ENCODE measurements at regions not wholly inside any gene's neighbourhood (a gene's known extent, or its start where the extent isn't known, plus 50 kb on each side); places are given as distances from the start of the nearest gene placed in this dataset.

DNA sequence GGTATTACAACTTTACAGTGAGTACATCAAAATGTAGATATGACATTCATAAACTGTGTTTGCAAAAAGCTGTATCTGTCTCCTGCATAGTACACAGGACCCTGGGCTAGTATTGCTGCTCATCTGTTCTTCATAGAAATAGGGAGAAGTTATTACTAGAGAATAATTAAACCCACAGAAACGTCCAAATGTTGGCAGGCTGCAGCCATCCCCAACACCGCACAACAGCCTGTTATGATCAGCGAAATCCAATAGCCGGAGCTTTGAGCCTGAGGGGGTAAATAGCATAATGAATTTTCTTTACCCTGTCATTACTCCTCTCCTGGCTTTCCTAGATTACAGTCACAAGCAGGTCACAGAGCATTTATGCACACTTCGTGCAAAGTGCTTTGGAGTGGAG, 178.0 kb downstream of the DACT1 start:
- TF ChIP-seq, protein P1, sequence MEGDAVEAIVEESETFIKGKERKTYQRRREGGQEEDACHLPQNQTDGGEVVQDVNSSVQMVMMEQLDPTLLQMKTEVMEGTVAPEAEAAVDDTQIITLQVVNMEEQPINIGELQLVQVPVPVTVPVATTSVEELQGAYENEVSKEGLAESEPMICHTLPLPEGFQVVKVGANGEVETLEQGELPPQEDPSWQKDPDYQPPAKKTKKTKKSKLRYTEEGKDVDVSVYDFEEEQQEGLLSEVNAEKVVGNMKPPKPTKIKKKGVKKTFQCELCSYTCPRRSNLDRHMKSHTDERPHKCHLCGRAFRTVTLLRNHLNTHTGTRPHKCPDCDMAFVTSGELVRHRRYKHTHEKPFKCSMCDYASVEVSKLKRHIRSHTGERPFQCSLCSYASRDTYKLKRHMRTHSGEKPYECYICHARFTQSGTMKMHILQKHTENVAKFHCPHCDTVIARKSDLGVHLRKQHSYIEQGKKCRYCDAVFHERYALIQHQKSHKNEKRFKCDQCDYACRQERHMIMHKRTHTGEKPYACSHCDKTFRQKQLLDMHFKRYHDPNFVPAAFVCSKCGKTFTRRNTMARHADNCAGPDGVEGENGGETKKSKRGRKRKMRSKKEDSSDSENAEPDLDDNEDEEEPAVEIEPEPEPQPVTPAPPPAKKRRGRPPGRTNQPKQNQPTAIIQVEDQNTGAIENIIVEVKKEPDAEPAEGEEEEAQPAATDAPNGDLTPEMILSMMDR (IDR thresholded peaks at IDR 0.05) = no peak
- no peak for TF ChIP-seq POLR2A (IDR thresholded peaks at IDR 0.05)
